ENCODE measurements at regions not wholly inside any gene's neighbourhood (a gene's known extent, or its start where the extent isn't known, plus 50 kb on each side); places are given as distances from the start of the nearest gene placed in this dataset.

- DNase-seq (ENCODE audit: low read depth, low spot score) = no peak
- no peak overlapping the region for H3K9ac ChIP-seq (ENCODE audit: insufficient read length, low read depth)
- H3K4me3 ChIP-seq (ENCODE audit: insufficient read length, low read depth) = no peak overlapping the region
- H3K27me3 ChIP-seq (ENCODE audit: insufficient read depth, insufficient read length) = no peaks in the 10 kb centered on the region
- H3K4me1 ChIP-seq (ENCODE audit: insufficient read depth, insufficient read length) = peaks cover 38% of the 10 kb centered on the region
- H3K9me3 ChIP-seq (ENCODE audit: insufficient read depth, low read length) = no peaks in the 10 kb centered on the region
- H3K36me3 ChIP-seq (ENCODE audit: insufficient read depth, insufficient read length, low read length) = no peaks in the 10 kb centered on the region
- TF ChIP-seq YY1 (IDR thresholded peaks at IDR 0.05; ENCODE audit: insufficient read depth, insufficient read length) = no peak
- no peak for TF ChIP-seq ZNF274 (IDR thresholded peaks at IDR 0.05; ENCODE audit: low read depth, low read length)
- TF ChIP-seq SUZ12 (IDR thresholded peaks at IDR 0.05; ENCODE audit: extremely low read depth, insufficient read depth, insufficient read length) = no peak
Observed at GRCh38 chr1:31505911-31506497, 70.3 kb upstream of the TINAGL1 start.

- no peak for DNase-seq (ENCODE audit: low read depth, low spot score)
- H3K4me1 ChIP-seq (ENCODE audit: insufficient read depth, insufficient read length) = peaks cover 38% of the 10 kb centered on the region
- no peaks in the 10 kb centered on the region for H3K9me3 ChIP-seq (ENCODE audit: insufficient read depth, low read length)
- no peak overlapping the region for H3K9ac ChIP-seq (ENCODE audit: insufficient read length, low read depth)
- TF ChIP-seq SUZ12 (IDR thresholded peaks at IDR 0.05; ENCODE audit: extremely low read depth, insufficient read depth, insufficient read length) (no peak), ZNF274 (IDR thresholded peaks at IDR 0.05; ENCODE audit: low read depth, low read length) (no peak), YY1 (IDR thresholded peaks at IDR 0.05; ENCODE audit: insufficient read depth, insufficient read length) (no peak)
- H3K4me3 ChIP-seq (ENCODE audit: insufficient read length, low read depth) = no peak overlapping the region
- no peaks in the 10 kb centered on the region for H3K27me3 ChIP-seq (ENCODE audit: insufficient read depth, insufficient read length)
- no peaks in the 10 kb centered on the region for H3K36me3 ChIP-seq (ENCODE audit: insufficient read depth, insufficient read length, low read length)
Observed at GRCh38 chr1:31507221-31507620, 69.1 kb upstream of the TINAGL1 start.

- H3K9me3 ChIP-seq (ENCODE audit: insufficient read depth, low read length) = no peaks in the 10 kb centered on the region; the same call in 1 of the 2 replicates
- H3K9ac ChIP-seq (ENCODE audit: insufficient read length, low read depth) = no peak overlapping the region
- no peak for DNase-seq (ENCODE audit: low read depth, low spot score)
- TF ChIP-seq ZNF274 (IDR thresholded peaks at IDR 0.05; ENCODE audit: low read depth, low read length) (no peak), YY1 (IDR thresholded peaks at IDR 0.05; ENCODE audit: insufficient read depth, insufficient read length) (no peak), SUZ12 (IDR thresholded peaks at IDR 0.05; ENCODE audit: extremely low read depth, insufficient read depth, insufficient read length) (no peak)
- no peak overlapping the region for H3K4me3 ChIP-seq (ENCODE audit: insufficient read length, low read depth)
- peaks cover 34% of the 10 kb centered on the region for H3K4me1 ChIP-seq (ENCODE audit: insufficient read depth, insufficient read length)
- no peaks in the 10 kb centered on the region for H3K27me3 ChIP-seq (ENCODE audit: insufficient read depth, insufficient read length)
- H3K36me3 ChIP-seq (ENCODE audit: insufficient read depth, insufficient read length, low read length) = no peaks in the 10 kb centered on the region
Observed at GRCh38 chr1:31507676-31508530, 68.4 kb upstream of the TINAGL1 start.

- no peak overlapping the region for H3K4me3 ChIP-seq (ENCODE audit: insufficient read length, low read depth)
- DNase-seq (ENCODE audit: low read depth, low spot score) = no peak
- H3K4me1 ChIP-seq (ENCODE audit: insufficient read depth, insufficient read length) = peaks cover 24% of the 10 kb centered on the region
- no peaks in the 10 kb centered on the region for H3K27me3 ChIP-seq (ENCODE audit: insufficient read depth, insufficient read length)
- TF ChIP-seq YY1 (IDR thresholded peaks at IDR 0.05; ENCODE audit: insufficient read depth, insufficient read length) = no peak
- no peak for TF ChIP-seq ZNF274 (IDR thresholded peaks at IDR 0.05; ENCODE audit: low read depth, low read length)
- no peak for TF ChIP-seq SUZ12 (IDR thresholded peaks at IDR 0.05; ENCODE audit: extremely low read depth, insufficient read depth, insufficient read length)
- no peak overlapping the region for H3K9ac ChIP-seq (ENCODE audit: insufficient read length, low read depth)
- H3K9me3 ChIP-seq (ENCODE audit: insufficient read depth, low read length) = peaks cover 11% of the 10 kb centered on the region; the same call in 1 of the 2 replicates
- H3K36me3 ChIP-seq (ENCODE audit: insufficient read depth, insufficient read length, low read length) = no peaks in the 10 kb centered on the region
Observed at GRCh38 chr1:31509124-31510072, 66.9 kb upstream of the TINAGL1 start.

- Histone ChIP-seq H3K27me3 (ENCODE audit: insufficient read depth, insufficient read length) (no peaks in the 10 kb centered on the region), H3K9ac (ENCODE audit: insufficient read length, low read depth) (no peak overlapping the region), H3K4me3 (ENCODE audit: insufficient read length, low read depth) (no peak overlapping the region), H3K4me1 (ENCODE audit: insufficient read depth, insufficient read length) (peaks cover 24% of the 10 kb centered on the region), H3K9me3 (ENCODE audit: insufficient read depth, low read length) (peaks cover 11% of the 10 kb centered on the region; the same call in 1 of the 2 replicates), H3K36me3 (ENCODE audit: insufficient read depth, insufficient read length, low read length) (no peaks in the 10 kb centered on the region)
- TF ChIP-seq SUZ12 (IDR thresholded peaks at IDR 0.05; ENCODE audit: extremely low read depth, insufficient read depth, insufficient read length) (no peak), YY1 (IDR thresholded peaks at IDR 0.05; ENCODE audit: insufficient read depth, insufficient read length) (no peak), ZNF274 (IDR thresholded peaks at IDR 0.05; ENCODE audit: low read depth, low read length) (no peak)
- DNase-seq (ENCODE audit: low read depth, low spot score) = no peak
Observed at GRCh38 chr1:31510304-31510703, 66.0 kb upstream of the TINAGL1 start.

- Histone ChIP-seq H3K27me3 (ENCODE audit: insufficient read depth, insufficient read length) (no peaks in the 10 kb centered on the region), H3K9me3 (ENCODE audit: insufficient read depth, low read length) (peaks cover 11% of the 10 kb centered on the region; the same call in 1 of the 2 replicates), H3K4me1 (ENCODE audit: insufficient read depth, insufficient read length) (peaks cover 24% of the 10 kb centered on the region), H3K36me3 (ENCODE audit: insufficient read depth, insufficient read length, low read length) (no peaks in the 10 kb centered on the region), H3K9ac (ENCODE audit: insufficient read length, low read depth) (no peak overlapping the region), H3K4me3 (ENCODE audit: insufficient read length, low read depth) (no peak overlapping the region)
- TF ChIP-seq YY1 (IDR thresholded peaks at IDR 0.05; ENCODE audit: insufficient read depth, insufficient read length) (no peak), ZNF274 (IDR thresholded peaks at IDR 0.05; ENCODE audit: low read depth, low read length) (no peak), SUZ12 (IDR thresholded peaks at IDR 0.05; ENCODE audit: extremely low read depth, insufficient read depth, insufficient read length) (no peak)
- DNase-seq (ENCODE audit: low read depth, low spot score) = no peak
Observed at GRCh38 chr1:31510853-31511789, 65.2 kb upstream of the TINAGL1 start.

Measured in NT2/D1 (cell line).